ENCODE measurements at regions not wholly inside any gene's neighbourhood (a gene's known extent, or its start where the extent isn't known, plus 50 kb on each side); places are given as distances from the start of the nearest gene placed in this dataset.

DNA sequence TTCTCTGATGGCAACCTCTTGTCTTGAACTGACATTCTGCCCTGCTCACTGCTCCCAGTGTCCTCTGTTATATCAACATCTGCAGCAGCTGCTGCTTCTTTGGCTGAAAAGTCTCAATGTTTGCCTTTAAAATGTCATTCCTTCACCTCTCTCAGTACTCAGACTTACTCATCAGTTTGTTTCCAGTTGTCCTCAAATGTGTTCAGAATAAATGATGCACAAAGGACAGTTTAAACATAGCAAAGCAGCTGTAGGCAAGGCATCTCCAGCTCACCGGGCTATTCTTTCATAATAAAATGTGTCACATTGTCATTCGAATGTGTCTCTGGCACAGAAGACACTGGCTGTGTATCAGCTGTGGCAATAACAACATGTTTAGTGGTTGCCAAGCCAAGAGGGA, 590.9 kb upstream of the ZNF608 start:
- TF ChIP-seq, protein P1, sequence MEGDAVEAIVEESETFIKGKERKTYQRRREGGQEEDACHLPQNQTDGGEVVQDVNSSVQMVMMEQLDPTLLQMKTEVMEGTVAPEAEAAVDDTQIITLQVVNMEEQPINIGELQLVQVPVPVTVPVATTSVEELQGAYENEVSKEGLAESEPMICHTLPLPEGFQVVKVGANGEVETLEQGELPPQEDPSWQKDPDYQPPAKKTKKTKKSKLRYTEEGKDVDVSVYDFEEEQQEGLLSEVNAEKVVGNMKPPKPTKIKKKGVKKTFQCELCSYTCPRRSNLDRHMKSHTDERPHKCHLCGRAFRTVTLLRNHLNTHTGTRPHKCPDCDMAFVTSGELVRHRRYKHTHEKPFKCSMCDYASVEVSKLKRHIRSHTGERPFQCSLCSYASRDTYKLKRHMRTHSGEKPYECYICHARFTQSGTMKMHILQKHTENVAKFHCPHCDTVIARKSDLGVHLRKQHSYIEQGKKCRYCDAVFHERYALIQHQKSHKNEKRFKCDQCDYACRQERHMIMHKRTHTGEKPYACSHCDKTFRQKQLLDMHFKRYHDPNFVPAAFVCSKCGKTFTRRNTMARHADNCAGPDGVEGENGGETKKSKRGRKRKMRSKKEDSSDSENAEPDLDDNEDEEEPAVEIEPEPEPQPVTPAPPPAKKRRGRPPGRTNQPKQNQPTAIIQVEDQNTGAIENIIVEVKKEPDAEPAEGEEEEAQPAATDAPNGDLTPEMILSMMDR (IDR thresholded peaks at IDR 0.05) = no peak
- TF ChIP-seq POLR2A (IDR thresholded peaks at IDR 0.05) = no peak
